ENCODE measurements at regions not wholly inside any gene's neighbourhood (a gene's known extent, or its start where the extent isn't known, plus 50 kb on each side); places are given as distances from the start of the nearest gene placed in this dataset.
"Not testable (repeated sequence)": the region's sequence is repeated elsewhere in the genome, so short reads cannot be mapped to it uniquely, and the experiment has no call there.

DNA sequence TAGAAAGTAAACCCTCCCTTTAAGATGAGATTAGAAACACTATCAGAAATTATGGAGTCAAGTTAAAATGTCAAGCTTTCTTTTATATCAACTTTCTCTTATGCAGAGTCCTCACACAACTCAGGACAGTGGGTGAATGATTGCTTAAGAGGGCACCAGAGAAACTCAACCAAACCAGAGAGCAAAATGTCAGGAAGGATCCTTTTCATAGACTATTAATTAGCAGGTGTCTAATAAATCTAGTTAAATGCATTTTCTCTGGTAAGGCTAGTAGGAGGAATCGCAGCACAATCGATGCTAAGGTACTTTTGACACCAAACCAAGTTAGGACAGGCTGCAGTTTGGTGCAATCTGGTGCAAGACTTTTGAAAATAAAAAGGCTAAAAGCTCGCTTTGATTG lies 614.7 kb upstream of the FOXG1 start:
- DNase-seq (ENCODE audit: insufficient read length, low spot score) (no peak), FAIRE-seq (no peak)
- TF ChIP-seq POLR2A (IDR thresholded peaks at IDR 0.05; ENCODE audit: low read depth, low read length): no peak

DNA sequence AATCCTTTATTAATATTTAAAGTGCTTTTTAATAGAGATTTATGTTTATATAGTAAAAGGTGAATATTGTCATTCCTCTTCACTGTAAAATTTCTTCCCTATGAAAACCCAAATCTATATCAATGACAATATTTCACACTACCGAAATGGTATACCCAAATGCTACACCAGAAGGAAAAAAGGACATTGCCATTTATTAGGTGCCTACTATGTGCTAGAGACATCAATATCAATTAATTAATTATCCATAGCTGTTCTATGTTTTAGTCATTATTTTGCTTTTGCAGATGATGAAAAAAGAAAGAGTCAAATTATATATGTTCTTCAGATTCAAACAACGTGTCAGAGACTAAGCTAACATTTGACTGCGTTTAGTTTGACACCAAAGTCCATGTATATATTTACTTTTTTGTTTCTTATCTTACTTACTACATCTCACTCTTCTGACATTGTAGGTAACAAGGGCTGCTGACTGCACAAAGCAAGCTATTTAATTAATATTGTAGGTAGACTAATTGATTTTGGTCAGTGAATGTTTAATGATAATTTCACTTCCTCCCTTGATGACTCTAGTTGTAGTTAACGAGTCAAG lies 614.0 kb upstream of the FOXG1 start:
- TF ChIP-seq POLR2A (IDR thresholded peaks at IDR 0.05; ENCODE audit: low read depth, low read length): no peak
- no peak for FAIRE-seq

DNA sequence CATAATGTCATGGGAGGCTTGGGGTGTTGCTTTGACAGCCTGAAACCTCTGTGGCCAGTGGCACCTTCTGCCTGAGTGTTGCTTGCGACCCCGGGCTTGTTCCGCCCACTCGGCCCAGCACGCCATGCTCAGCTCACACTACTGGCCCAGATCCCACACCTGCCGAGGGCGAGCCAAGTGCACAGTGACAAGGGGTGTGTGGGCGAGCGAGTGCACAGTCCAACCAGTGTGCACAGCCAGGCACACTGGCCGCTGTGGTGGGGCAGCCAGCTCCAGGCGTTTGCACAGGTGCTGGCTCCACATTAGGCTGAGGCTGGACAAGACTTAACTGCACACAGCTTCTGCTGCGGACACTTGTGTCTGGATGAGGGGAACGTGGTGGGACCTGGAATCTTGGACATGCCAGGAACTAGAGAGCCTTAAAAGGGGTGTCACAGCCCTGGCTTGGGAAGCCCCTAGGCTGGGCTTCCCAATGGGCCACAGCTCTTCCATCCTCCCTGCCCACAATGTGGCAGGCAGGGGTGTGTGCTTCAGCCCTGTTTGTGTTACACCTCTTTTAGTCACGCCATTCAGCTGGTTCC lies 609.2 kb upstream of the FOXG1 start:
- DNase-seq (ENCODE audit: insufficient read length, low spot score) (no peak), FAIRE-seq (no peak)
- no peak for TF ChIP-seq POLR2A (IDR thresholded peaks at IDR 0.05; ENCODE audit: low read depth, low read length)

More for the DNA sequence above, 614.0 kb upstream of the FOXG1 start:
- DNase-seq (ENCODE audit: insufficient read length, low spot score): no peak

DNA sequence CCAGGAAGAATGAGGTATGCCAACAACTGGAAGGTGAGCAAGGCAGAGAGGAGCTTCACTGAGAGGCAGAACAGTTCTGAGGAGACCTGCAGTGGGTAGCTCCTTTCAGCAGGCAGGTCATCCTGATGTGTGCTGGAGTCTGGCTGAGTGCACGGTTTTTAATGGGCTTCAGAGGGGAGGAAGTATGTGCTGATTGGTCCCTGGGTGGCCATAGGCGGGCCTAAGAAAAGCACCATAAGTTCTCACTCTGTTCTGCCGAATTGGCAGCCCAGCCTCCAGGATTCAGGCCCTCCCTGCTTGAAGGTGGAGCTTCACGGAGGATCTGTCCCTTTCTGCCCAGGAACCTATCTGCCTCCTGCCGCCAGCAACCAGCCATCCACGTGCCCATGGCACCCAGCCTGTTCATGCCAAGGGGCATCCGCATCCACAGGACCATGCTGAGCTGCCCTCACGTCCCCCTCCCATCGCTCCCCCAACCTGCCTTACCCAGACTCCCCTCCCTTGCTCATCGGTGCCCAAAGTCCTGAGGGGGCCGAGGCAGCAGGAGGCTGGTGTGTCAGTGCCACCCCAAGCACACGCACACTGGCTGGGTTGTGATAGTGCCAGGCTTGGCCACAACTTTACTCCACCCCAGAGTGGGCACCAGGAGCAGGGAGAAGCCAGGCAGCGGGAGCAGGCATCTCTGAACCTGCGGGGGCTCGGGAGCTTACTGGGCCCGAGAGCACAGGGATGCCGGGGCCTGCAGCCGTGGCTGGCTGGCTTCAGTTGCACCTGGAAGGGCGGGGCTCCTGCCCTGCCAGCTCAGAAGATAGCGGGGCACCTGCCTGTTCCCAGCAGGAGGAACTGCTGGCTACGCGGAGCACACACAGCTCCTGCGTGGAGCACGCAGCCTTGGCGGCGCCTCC lies 608.4 kb upstream of the FOXG1 start:
- DNase-seq (ENCODE audit: insufficient read length, low spot score): no peak
- TF ChIP-seq POLR2A (IDR thresholded peaks at IDR 0.05; ENCODE audit: low read depth, low read length): no peak
- FAIRE-seq: no peak

DNA sequence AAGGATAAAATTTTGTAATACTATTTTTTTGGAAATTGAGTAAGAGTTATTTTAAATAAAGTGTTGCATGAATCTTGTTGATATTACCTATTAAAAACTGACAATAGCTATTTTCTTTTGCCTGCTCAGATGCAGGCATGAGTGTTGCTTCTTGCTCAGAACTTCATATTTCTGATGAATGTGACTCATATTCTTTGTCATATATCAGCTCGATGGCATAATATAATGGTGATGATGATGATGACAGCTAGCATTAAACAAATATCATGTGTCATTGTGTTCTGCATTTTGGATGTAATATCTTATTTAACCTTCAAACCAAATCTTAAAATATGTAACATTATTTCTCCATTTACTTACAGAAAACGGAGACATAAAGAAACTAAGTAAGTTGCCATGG lies 605.5 kb upstream of the FOXG1 start:
- FAIRE-seq (no peak), DNase-seq (ENCODE audit: insufficient read length, low spot score) (no peak)
- no peak for TF ChIP-seq POLR2A (IDR thresholded peaks at IDR 0.05; ENCODE audit: low read depth, low read length)

DNA sequence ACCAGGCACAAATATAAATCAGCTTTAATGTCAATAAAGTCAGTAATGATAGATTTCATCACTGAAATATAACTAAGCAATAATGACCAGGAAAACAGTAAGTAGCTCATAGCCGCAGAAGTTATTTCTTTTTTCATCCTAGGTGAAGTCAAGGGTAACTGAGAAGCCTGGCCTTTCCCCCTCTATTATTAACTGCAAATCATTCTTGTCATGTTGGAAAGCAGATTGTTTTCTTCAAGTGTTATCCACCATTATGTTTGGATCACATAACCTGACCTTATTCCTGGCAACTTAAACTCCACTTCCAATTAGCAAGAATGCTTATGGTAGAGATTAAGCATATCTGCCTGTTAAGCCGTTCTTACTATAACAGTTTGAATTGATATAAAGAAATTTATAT lies 603.4 kb upstream of the FOXG1 start:
- TF ChIP-seq POLR2A (IDR thresholded peaks at IDR 0.05; ENCODE audit: low read depth, low read length): no peak
- DNase-seq (ENCODE audit: insufficient read length, low spot score): no peak
- no peak for FAIRE-seq

DNA sequence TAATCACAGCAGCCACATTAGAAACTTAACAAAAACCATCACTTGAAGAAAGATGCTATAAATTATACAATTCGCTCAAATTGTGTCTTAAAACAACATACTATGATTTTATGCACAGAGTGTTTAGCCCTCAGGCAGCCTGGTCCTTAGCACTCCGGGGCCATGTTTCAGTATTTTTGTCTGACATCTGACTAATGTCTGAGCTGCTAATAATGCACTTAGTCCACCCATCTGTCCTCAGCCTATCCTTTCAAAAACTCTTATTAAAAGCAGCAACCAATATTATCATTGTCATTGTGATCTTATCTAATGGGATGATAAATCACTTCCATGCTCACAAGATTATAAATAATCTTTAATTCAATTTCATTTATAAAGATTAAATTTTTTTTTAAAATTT lies 602.7 kb upstream of the FOXG1 start:
- no peak for TF ChIP-seq POLR2A (IDR thresholded peaks at IDR 0.05; ENCODE audit: low read depth, low read length)
- FAIRE-seq (no peak), DNase-seq (ENCODE audit: insufficient read length, low spot score) (no peak)

DNA sequence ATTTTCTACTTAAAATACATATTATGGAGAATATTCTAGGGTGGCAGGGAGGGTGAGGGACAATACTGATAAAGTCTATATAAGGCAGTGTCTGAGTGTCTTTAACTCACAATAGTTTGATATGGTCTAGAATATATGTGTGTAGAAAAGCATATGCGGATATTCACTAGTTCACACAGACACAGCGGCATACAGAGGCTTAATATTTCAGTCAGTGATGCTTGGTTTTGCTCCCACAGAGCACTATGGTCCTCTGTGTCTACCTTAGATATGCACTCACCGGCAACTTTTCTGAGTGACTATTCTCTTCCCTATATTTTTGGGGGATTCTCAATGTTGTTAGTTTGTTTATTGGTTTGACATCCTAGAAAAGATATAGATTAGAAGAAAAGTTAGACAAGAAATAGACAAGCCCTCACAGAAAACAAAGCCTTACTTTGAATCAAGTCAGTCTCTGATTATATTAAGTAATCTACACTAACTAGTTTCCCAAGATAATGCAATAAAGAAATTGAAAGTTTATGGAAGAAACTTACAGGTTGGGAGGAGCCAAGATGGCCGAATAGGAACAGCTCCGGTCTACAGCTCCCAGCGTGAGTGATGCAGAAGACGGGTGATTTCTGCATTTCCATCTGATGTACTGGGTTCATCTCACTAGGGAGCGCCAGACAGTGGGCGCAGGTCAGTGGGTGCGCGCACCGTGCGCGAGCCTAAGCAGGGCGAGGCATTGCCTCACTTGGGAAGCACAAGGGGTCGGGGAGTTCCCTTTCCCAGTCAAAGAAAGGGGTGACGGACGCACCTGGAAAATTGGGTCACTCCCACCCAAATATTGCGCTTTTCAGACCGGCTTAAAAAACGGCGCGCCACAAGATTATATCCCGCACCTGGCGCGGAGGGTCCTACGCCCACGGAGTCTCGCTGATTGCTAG lies 578.4 kb upstream of the FOXG1 start:
- not testable (repeated sequence) for DNase-seq (ENCODE audit: insufficient read length, low spot score); FAIRE-seq

DNA sequence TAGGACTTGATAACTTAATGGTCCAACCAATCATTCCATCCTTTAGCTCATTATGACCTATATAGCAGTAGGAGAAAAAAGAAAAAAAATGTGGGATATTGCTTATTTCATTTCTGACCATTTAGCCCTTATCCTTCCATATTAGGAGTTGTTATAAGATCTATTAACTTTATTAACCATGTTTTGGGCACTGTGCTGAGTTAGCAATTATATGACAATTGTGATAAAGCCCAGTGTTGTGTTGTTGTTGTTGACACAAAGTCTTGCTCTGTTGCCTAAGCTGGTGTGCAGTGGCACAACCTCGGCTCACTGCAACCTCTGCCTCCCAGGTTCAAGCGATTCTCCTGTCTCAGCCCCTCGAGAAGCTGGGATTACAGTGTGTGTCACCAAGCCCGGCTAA lies 569.7 kb upstream of the FOXG1 start:
- DNase-seq (ENCODE audit: insufficient read length, low spot score) (no peak), FAIRE-seq (no peak)
- TF ChIP-seq POLR2A (IDR thresholded peaks at IDR 0.05; ENCODE audit: low read depth, low read length): no peak

DNA sequence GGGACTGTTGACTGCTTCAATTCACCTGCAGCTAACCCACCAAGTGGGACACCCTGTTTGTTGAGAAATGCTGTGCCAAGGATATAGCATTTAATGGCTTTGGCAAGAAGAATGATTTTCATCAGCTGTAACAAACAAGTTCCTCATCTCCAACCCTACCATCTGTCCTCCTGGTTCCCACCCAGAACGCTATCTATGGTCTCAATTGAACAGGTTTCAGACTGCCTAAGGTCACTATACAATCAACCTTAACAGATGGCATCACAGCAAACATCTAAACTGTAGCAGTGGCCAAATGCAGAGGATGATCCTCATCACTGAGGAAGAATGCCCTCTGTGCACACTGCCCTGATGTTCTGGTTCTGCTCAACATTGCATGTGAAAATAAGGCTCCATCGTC lies 546.2 kb upstream of the FOXG1 start:
- FAIRE-seq: no peak
- TF ChIP-seq POLR2A (IDR thresholded peaks at IDR 0.05; ENCODE audit: low read depth, low read length): no peak
- DNase-seq (ENCODE audit: insufficient read length, low spot score): no peak

DNA sequence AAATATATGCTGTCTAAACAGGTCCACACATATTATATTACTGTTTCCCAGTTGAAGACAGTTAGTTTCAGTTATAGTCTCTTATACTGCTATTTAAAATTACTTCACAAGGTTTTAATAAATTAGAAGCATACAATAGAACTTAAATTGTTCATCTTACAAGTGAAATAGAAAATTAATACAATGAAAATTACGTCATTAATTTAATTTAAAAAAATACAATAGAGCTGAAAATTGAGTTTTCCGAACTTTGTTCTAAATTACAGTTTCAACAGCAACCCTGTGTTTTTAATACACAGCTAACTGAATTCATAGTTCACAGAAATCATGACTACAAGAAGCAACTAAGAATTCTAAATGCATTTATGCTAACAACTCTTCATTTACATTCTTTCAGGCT lies 525.7 kb upstream of the FOXG1 start:
- DNase-seq (ENCODE audit: insufficient read length, low spot score) (no peak), FAIRE-seq (no peak)
- TF ChIP-seq POLR2A (IDR thresholded peaks at IDR 0.05; ENCODE audit: low read depth, low read length): no peak

DNA sequence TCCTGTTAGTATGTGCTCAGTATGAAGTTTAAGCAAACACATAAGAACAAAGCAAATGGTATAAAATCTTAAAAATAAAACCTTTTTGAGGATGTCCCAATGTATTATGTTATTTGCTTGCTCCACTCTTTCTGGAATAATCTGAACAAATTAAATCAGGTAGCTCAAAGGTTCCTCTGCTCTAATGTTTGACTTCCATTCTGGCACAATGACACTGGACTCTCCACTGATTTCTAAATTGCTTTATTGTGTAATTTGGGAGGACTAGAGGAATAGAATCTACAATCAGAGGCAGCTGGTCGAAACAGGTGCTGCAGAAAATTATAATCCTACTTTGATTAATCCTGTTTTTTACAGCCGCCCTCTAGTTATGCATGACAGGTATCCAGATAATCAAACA lies 523.7 kb upstream of the FOXG1 start:
- FAIRE-seq (no peak), DNase-seq (ENCODE audit: insufficient read length, low spot score) (no peak)
- TF ChIP-seq POLR2A (IDR thresholded peaks at IDR 0.05; ENCODE audit: low read depth, low read length): no peak

DNA sequence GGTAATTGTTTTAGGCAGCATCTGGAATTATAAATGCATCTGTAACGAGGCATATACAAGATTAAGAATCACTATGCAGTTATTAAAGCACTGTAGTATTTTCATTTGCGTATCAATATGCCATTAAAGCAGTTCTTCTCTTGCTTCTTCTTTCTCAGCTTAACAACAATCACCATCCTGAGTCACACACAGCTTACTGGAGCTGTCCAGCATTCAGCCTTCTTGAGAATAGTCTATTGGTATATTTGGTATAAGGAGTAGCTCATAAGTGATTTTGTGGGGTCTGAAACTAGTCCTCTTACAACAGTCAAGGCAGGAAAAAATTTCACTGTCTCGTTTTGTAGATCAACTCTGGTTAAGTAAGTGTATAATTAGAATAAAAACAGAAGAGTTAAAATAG lies 523.0 kb upstream of the FOXG1 start:
- FAIRE-seq: no peak
- DNase-seq (ENCODE audit: insufficient read length, low spot score): no peak

DNA sequence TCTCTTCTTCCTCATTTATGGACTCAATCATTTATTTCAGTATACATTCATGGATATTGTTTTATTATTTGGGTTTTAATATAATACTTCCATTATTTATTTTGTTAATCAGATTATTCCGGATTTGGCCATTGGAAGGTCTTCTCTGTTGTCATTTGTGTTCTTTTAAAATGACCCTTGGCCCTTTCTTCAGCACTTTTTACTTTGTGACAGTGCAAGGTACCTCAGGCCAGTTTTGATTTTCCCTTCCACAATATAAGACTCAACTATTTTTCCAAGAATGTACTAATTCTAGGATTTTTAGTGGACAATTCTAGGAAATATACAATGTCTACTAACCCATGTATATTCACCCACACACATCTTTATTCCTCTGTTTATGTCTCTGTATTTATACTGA lies 521.4 kb upstream of the FOXG1 start:
- TF ChIP-seq POLR2A (IDR thresholded peaks at IDR 0.05; ENCODE audit: low read depth, low read length): no peak
- FAIRE-seq: no peak
- DNase-seq (ENCODE audit: insufficient read length, low spot score): no peak

More for the DNA sequence above, 523.0 kb upstream of the FOXG1 start:
- TF ChIP-seq POLR2A (IDR thresholded peaks at IDR 0.05; ENCODE audit: low read depth, low read length): no peak

Data from H54 (cell line).